Glomerular endothelial cell (primary cell): ENCODE measurements at regions not wholly inside any gene's neighbourhood (a gene's known extent, or its start where the extent isn't known, plus 50 kb on each side); places are given as distances from the start of the nearest gene placed in this dataset.

Source experiments
- DNase-seq: peaks from one replicate; pipeline ENCODE4 v3.0.0-alpha.2; 2011; ENCODE audit warnings: low read depth, low spot score; ENCODE audit errors: extremely low read depth

- no peak for DNase-seq
Observed at GRCh38 chr1:243944429-243945160, 94.6 kb upstream of the AKT3 start.

DNA sequence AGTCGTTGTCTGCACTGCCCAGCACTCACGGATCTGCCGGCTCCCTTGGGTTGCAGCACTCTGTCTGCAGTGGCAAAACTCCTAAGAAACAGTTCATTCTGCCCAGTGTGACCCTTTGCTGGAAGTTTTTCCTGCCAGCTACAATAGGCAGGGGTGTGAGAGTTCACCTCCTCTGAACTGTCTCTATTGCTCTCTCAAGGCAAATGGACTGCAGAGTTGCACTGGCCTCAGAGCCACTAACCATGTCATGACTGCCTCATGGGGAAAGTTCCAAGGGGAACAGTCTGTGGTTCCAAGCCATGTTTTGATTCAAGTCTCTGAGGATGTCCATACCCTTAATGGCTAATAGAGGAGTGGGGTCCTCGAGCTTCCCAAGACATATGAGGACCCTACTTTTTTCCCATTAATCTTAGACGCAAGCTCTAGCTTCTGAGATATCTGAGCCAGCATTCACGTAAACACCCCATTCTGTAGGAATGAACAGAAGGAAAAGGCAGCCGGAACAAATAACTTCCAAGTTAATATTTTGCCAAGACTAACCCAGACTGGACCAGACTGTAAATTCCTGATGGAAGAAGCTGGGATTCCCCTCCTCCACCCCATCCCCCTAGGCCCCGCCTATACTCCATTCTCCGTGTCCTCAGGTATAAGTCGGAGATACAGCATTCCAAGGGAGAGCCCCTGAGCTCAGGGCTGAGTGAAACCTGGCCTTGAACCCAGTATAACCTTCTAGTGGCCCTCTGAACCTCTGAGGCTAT lies 93.8 kb upstream of the AKT3 start:
- no peak for DNase-seq

GRCh38 chr1:243942196-243943150 lies 92.4 kb upstream of the AKT3 start:
- DNase-seq, result no peak

DNA sequence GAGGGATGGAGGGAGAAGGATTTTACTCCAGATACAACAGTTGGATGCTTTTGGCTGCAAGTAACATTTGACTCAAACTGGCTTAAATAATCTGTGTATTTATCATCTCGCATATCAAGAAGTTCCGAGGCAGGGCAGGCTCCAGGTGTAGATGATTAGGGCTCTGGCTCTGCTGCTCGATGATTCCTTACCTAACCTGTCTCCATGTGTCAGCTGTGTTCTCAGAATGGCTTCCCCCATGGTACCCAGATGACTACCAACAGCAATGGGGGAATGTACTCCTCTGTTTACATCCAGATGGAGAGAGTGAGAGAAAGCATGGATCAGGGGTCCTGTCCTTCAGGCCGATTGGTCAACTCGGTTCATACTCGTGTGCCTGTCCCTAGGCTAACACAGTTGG lies 90.4 kb upstream of the AKT3 start:
- DNase-seq, result no peak

DNA sequence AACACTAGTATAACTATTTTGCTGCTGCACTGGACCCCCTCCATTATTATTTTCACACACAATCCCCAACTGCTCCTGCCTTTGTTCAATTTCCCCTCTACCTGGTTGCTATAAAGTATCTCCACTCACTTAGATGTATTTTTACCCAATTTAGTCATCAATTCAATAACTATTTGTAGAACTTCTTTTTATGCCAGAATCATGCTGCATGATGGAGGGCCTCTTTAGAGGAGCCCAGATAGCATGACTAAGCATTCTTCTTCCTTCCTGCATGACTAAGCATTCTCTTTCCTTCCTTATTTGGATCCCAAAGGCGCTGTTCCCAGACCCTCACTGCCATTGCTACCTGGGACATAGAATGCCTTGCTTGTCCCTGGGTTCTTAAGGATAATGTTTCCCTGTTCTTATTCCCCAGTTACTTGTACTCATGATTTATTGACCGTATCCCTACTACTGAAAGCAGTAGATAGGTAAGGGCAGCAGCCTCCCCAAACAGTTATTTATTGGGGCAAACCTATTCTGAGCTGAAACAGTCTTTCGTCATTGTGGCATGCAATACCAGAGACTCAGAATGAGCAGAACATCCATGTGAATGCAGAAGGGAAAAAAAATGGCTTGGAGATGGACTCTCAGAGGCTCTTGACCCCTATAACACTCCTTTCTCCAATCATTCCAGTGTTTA lies 89.3 kb upstream of the AKT3 start:
- DNase-seq, result no peak

DNA sequence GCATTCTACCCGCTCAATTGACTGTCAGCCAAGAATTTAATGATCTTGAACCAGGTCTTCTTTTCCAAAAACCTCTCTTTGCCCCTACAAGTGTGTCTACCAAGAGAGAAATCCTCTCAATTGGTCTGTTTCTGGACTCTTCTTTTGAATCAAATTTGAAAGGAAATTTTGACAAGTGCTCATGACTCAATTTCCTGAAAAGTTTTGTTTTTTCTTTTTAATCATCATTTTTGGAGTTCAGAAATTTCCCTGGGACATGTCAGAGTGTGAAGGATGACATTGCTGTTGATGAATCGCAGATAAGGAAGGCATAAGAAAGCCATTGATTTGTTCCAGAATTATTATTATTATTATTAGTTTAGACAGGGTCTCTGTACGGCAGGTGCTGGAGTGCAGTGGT lies 88.2 kb upstream of the AKT3 start:
- DNase-seq, result no peak

- no peak for DNase-seq
Observed at GRCh38 chr1:243933495-243933894, 83.5 kb upstream of the AKT3 start.

DNA sequence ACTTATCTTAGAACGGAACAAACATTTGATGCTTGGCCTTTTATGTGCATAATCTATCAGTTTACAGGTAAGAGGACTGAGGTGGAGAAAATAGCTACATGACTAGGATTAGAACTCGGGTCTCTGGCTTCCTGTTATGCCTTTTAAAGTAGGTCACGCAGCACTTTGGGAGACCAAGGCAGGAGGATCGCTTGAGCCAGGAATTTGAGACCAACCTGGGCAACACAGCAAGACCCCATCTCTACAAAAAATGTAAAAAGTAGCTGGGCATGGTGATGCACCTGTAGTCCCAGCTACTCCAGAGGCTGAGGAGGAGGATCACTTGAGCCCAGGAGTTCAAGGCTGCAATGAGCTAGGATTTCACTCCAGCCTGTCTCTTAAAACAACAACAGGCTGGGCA lies 81.9 kb upstream of the AKT3 start:
- DNase-seq, result no peak

- no peak for DNase-seq
Observed at GRCh38 chr1:243930822-243931671, 81.0 kb upstream of the AKT3 start.

GRCh38 chr1:243927381-243927780 lies 77.3 kb upstream of the AKT3 start:
- no peak for DNase-seq

- DNase-seq, result peak; percentile 89
Observed at GRCh38 chr1:243926803-243927245, 76.8 kb upstream of the AKT3 start.

DNA sequence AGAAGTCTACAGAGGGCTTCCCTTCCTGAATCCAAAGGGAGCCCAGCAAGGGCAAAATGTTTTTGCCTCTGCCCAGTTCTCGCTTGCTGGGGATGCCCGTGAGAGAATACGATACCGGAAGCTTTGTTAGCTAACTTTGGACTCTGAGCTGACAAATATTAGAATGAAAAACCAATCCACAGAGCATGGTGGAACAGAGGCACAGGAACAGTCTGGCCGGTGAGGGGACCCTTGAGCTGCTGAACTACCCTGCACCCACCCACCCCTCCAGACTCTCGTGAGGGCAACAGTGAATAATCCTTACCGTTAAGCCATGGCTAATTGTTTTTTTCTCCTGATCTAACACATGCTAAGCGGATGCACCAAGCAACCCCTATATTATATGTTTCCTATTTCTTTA lies 76.3 kb upstream of the AKT3 start:
- DNase-seq, result no peak

- no peak for DNase-seq
Observed at GRCh38 chr1:243924588-243925349, 74.7 kb upstream of the AKT3 start.

- DNase-seq, result no peak
Observed at GRCh38 chr1:243924188-243924587, 74.1 kb upstream of the AKT3 start.

- DNase-seq, result no peak
Observed at GRCh38 chr1:243923292-243924171, 73.5 kb upstream of the AKT3 start.

GRCh38 chr1:243921111-243921510 lies 71.1 kb upstream of the AKT3 start:
- DNase-seq, result no peak

GRCh38 chr1:243917863-243918565 lies 68.0 kb upstream of the AKT3 start:
- no peak for DNase-seq
